ENCODE measurements at regions not wholly inside any gene's neighbourhood (a gene's known extent, or its start where the extent isn't known, plus 50 kb on each side); places are given as distances from the start of the nearest gene placed in this dataset.
A peak's percentile ranks its signal among the peaks of the same experiment; 100 is the strongest.
"Not testable (repeated sequence)": the region's sequence is repeated elsewhere in the genome, so short reads cannot be mapped to it uniquely, and the experiment has no call there.

GRCh38 chr21:16460936-16461335 is 731.2 kb downstream of the USP25 start:
- no peak for DNase-seq (ENCODE audit: low read depth)

GRCh38 chr21:16464211-16464889 is 734.6 kb downstream of the USP25 start:
- not testable (repeated sequence) for DNase-seq (ENCODE audit: low read depth); H3K4me1 ChIP-seq (ENCODE audit: control insufficient read depth, insufficient read depth, low read length); H3K9me3 ChIP-seq (ENCODE audit: control insufficient read depth, low read length); H3K9ac ChIP-seq (ENCODE audit: low read length); H3K27me3 ChIP-seq (replicated peaks; ENCODE audit: control insufficient read depth, insufficient read depth, low read length); H3K4me3 ChIP-seq (ENCODE audit: low read length); H3K36me3 ChIP-seq (ENCODE audit: control insufficient read depth, insufficient read depth, low read length, severe bottlenecking)

More at GRCh38 chr21:16460936-16461335, 731.2 kb downstream of the USP25 start:
- Histone ChIP-seq H3K9ac (ENCODE audit: low read length) (no peak overlapping the region), H3K4me3 (ENCODE audit: low read length) (no peak overlapping the region), H3K36me3 (ENCODE audit: control insufficient read depth, insufficient read depth, low read length, severe bottlenecking) (no peaks in the 10 kb centered on the region), H3K4me1 (ENCODE audit: control insufficient read depth, insufficient read depth, low read length) (peaks cover 5% of the 10 kb centered on the region), H3K27me3 (replicated peaks; ENCODE audit: control insufficient read depth, insufficient read depth, low read length) (no peaks in the 10 kb centered on the region), H3K9me3 (ENCODE audit: control insufficient read depth, low read length) (no peaks in the 10 kb centered on the region)

- Histone ChIP-seq H3K9ac (ENCODE audit: low read length) (no peak overlapping the region), H3K4me3 (ENCODE audit: low read length) (no peak overlapping the region), H3K27me3 (replicated peaks; ENCODE audit: control insufficient read depth, insufficient read depth, low read length) (no peaks in the 10 kb centered on the region), H3K4me1 (ENCODE audit: control insufficient read depth, insufficient read depth, low read length) (peaks cover 8% of the 10 kb centered on the region), H3K36me3 (ENCODE audit: control insufficient read depth, insufficient read depth, low read length, severe bottlenecking) (no peaks in the 10 kb centered on the region), H3K9me3 (ENCODE audit: control insufficient read depth, low read length) (no peaks in the 10 kb centered on the region)
- peak; percentile 5 for DNase-seq (ENCODE audit: low read depth)
Measured at GRCh38 chr21:16468184-16468583, 738.4 kb downstream of the USP25 start.

GRCh38 chr21:16473988-16474387 is 744.2 kb downstream of the USP25 start:
- Histone ChIP-seq H3K4me3 (ENCODE audit: low read length) (peak overlapping the region; percentile 43), H3K27me3 (replicated peaks; ENCODE audit: control insufficient read depth, insufficient read depth, low read length) (no peaks in the 10 kb centered on the region), H3K9ac (ENCODE audit: low read length) (peak overlapping the region; percentile 47), H3K9me3 (ENCODE audit: control insufficient read depth, low read length) (no peaks in the 10 kb centered on the region), H3K4me1 (ENCODE audit: control insufficient read depth, insufficient read depth, low read length) (peaks cover 43% of the 10 kb centered on the region), H3K36me3 (ENCODE audit: control insufficient read depth, insufficient read depth, low read length, severe bottlenecking) (no peaks in the 10 kb centered on the region)
- DNase-seq (ENCODE audit: low read depth): peak; percentile 1

GRCh38 chr21:16476056-16476825 is 746.5 kb downstream of the USP25 start:
- H3K4me1 ChIP-seq (ENCODE audit: control insufficient read depth, insufficient read depth, low read length): peaks cover 39% of the 10 kb centered on the region
- H3K4me3 ChIP-seq (ENCODE audit: low read length): no peak overlapping the region
- no peak overlapping the region for H3K9ac ChIP-seq (ENCODE audit: low read length)
- H3K36me3 ChIP-seq (ENCODE audit: control insufficient read depth, insufficient read depth, low read length, severe bottlenecking): no peaks in the 10 kb centered on the region
- peak; percentile 34 for DNase-seq (ENCODE audit: low read depth)
- no peaks in the 10 kb centered on the region for H3K9me3 ChIP-seq (ENCODE audit: control insufficient read depth, low read length)
- H3K27me3 ChIP-seq (replicated peaks; ENCODE audit: control insufficient read depth, insufficient read depth, low read length): no peaks in the 10 kb centered on the region

GRCh38 chr21:16488042-16488441 is 758.3 kb downstream of the USP25 start:
- no peaks in the 10 kb centered on the region for H3K9me3 ChIP-seq (ENCODE audit: control insufficient read depth, low read length)
- no peak overlapping the region for H3K9ac ChIP-seq (ENCODE audit: low read length)
- H3K4me3 ChIP-seq (ENCODE audit: low read length): no peak overlapping the region
- peaks cover 8% of the 10 kb centered on the region for H3K4me1 ChIP-seq (ENCODE audit: control insufficient read depth, insufficient read depth, low read length)
- no peak for DNase-seq (ENCODE audit: low read depth)
- H3K36me3 ChIP-seq (ENCODE audit: control insufficient read depth, insufficient read depth, low read length, severe bottlenecking): no peaks in the 10 kb centered on the region
- no peaks in the 10 kb centered on the region for H3K27me3 ChIP-seq (replicated peaks; ENCODE audit: control insufficient read depth, insufficient read depth, low read length)

GRCh38 chr21:16492356-16492755 is 762.6 kb downstream of the USP25 start:
- no peak for DNase-seq (ENCODE audit: low read depth)
- Histone ChIP-seq H3K9me3 (ENCODE audit: control insufficient read depth, low read length) (no peaks in the 10 kb centered on the region), H3K4me3 (ENCODE audit: low read length) (no peak overlapping the region), H3K36me3 (ENCODE audit: control insufficient read depth, insufficient read depth, low read length, severe bottlenecking) (no peaks in the 10 kb centered on the region), H3K9ac (ENCODE audit: low read length) (no peak overlapping the region), H3K27me3 (replicated peaks; ENCODE audit: control insufficient read depth, insufficient read depth, low read length) (no peaks in the 10 kb centered on the region), H3K4me1 (ENCODE audit: control insufficient read depth, insufficient read depth, low read length) (peaks cover 10% of the 10 kb centered on the region)

GRCh38 chr21:16492892-16493291 is 763.1 kb downstream of the USP25 start:
- DNase-seq (ENCODE audit: low read depth): no peak
- H3K36me3 ChIP-seq (ENCODE audit: control insufficient read depth, insufficient read depth, low read length, severe bottlenecking): no peaks in the 10 kb centered on the region
- no peak overlapping the region for H3K4me3 ChIP-seq (ENCODE audit: low read length)
- H3K27me3 ChIP-seq (replicated peaks; ENCODE audit: control insufficient read depth, insufficient read depth, low read length): no peaks in the 10 kb centered on the region
- H3K4me1 ChIP-seq (ENCODE audit: control insufficient read depth, insufficient read depth, low read length): peaks cover 10% of the 10 kb centered on the region
- H3K9ac ChIP-seq (ENCODE audit: low read length): no peak overlapping the region
- H3K9me3 ChIP-seq (ENCODE audit: control insufficient read depth, low read length): no peaks in the 10 kb centered on the region

GRCh38 chr21:16496609-16497008 is 766.8 kb downstream of the USP25 start:
- Histone ChIP-seq H3K4me3 (ENCODE audit: low read length) (no peak overlapping the region), H3K4me1 (ENCODE audit: control insufficient read depth, insufficient read depth, low read length) (peaks cover 10% of the 10 kb centered on the region), H3K9me3 (ENCODE audit: control insufficient read depth, low read length) (no peaks in the 10 kb centered on the region), H3K27me3 (replicated peaks; ENCODE audit: control insufficient read depth, insufficient read depth, low read length) (no peaks in the 10 kb centered on the region), H3K9ac (ENCODE audit: low read length) (no peak overlapping the region), H3K36me3 (ENCODE audit: control insufficient read depth, insufficient read depth, low read length, severe bottlenecking) (no peaks in the 10 kb centered on the region)
- no peak for DNase-seq (ENCODE audit: low read depth)

- no peak overlapping the region for H3K9ac ChIP-seq (ENCODE audit: low read length)
- H3K4me1 ChIP-seq (ENCODE audit: control insufficient read depth, insufficient read depth, low read length): peaks cover 12% of the 10 kb centered on the region
- H3K36me3 ChIP-seq (ENCODE audit: control insufficient read depth, insufficient read depth, low read length, severe bottlenecking): no peaks in the 10 kb centered on the region
- no peak for DNase-seq (ENCODE audit: low read depth)
- H3K4me3 ChIP-seq (ENCODE audit: low read length): no peak overlapping the region
- H3K27me3 ChIP-seq (replicated peaks; ENCODE audit: control insufficient read depth, insufficient read depth, low read length): no peaks in the 10 kb centered on the region
- no peaks in the 10 kb centered on the region for H3K9me3 ChIP-seq (ENCODE audit: control insufficient read depth, low read length)
Measured at GRCh38 chr21:16500271-16500670, 770.5 kb downstream of the USP25 start.

GRCh38 chr21:16502273-16502672 is 772.5 kb downstream of the USP25 start:
- no peaks in the 10 kb centered on the region for H3K9me3 ChIP-seq (ENCODE audit: control insufficient read depth, low read length)
- DNase-seq (ENCODE audit: low read depth): no peak
- H3K4me1 ChIP-seq (ENCODE audit: control insufficient read depth, insufficient read depth, low read length): peaks cover 19% of the 10 kb centered on the region
- no peak overlapping the region for H3K9ac ChIP-seq (ENCODE audit: low read length)
- no peak overlapping the region for H3K4me3 ChIP-seq (ENCODE audit: low read length)
- H3K27me3 ChIP-seq (replicated peaks; ENCODE audit: control insufficient read depth, insufficient read depth, low read length): no peaks in the 10 kb centered on the region
- H3K36me3 ChIP-seq (ENCODE audit: control insufficient read depth, insufficient read depth, low read length, severe bottlenecking): no peaks in the 10 kb centered on the region
